Breast epithelium (tissue), 4 donors: ENCODE measurements at regions not wholly inside any gene's neighbourhood (a gene's known extent, or its start where the extent isn't known, plus 50 kb on each side); places are given as distances from the start of the nearest gene placed in this dataset.
A peak's percentile ranks its signal among the peaks of the same experiment; 100 is the strongest.

Source experiments
- DNase-seq, 2 donors: peaks; one replicate each; pipeline ENCODE4 v3.0.0-alpha.2; 2019; ENCODE audit warnings: low spot score in 2 of 2
- H3K27ac ChIP-seq, 2 donors: fragments of 200-600 bp; sonication (generic) in 1 of 2; one replicate each; pipeline ENCODE4 v1.5.1; 2016 to 2019; ENCODE audit warnings: mild to moderate bottlenecking in 1 of 2
- H3K27me3 ChIP-seq, 2 donors: fragments of 200-600 bp; sonication (generic) in 1 of 2; one replicate each; pipeline versions ENCODE4 v1.5.1 to v1.6.0; 2017 to 2019; ENCODE audit warnings: control low read depth in 1 of 2, mild to moderate bottlenecking in 1 of 2
- H3K36me3 ChIP-seq: fragments of 200-600 bp; one replicate; pipeline ENCODE4 v1.5.1; 2019
- H3K4me1 ChIP-seq, 2 donors: fragments of 200-600 bp; sonication (generic); one replicate each; pipeline ENCODE4 v1.5.1; 2016 to 2019; ENCODE audit warnings: control low read depth in 1 of 2
- H3K4me3 ChIP-seq, 3 donors: fragments of 200-600 bp; sonication (generic); 1 replicate in 2 of 3; 2 replicates in 1 of 3; pipeline ENCODE4 v1.5.1; 2016 to 2019; ENCODE audit warnings: mild to moderate bottlenecking in 3 of 3, moderate library complexity in 2 of 3
- H3K9me3 ChIP-seq, 2 donors: fragments of 200-600 bp; sonication (generic) in 1 of 2; one replicate each; pipeline ENCODE4 v1.5.1; 2016 to 2019; ENCODE audit warnings: control low read depth in 1 of 2
- CTCF ChIP-seq, 3 donors: fragments of 450-650 bp; IDR thresholded peaks; one replicate each; pipeline ENCODE4 v1.5.1; 2016 to 2017; ENCODE audit warnings: antibody characterized with exemption in 3 of 3, mild to moderate bottlenecking in 3 of 3, moderate library complexity in 3 of 3
- POLR2A ChIP-seq: fragments of 450-650 bp; IDR thresholded peaks from one replicate; pipeline ENCODE4 v1.6.1; 2016; ENCODE audit warnings: antibody characterized with exemption, mild to moderate bottlenecking, moderate library complexity
- POLR2AphosphoS5 ChIP-seq, 3 donors: sonication (generic); formaldehyde crosslinking; IDR thresholded peaks; one replicate each; pipeline ENCODE4 v1.6.1; 2017; ENCODE audit warnings: antibody characterized with exemption in 3 of 3
- intact Hi-C: fragments of 100-400 bp; cut with DNase I; formaldehyde crosslinking; loops from one replicate; pipeline ENCODE4 v1.15.1; 2023; ENCODE audit warnings: low total_unique reads

GRCh38 chr5:158082696-158083287, 223.8 kb upstream of the CLINT1 start:
- Histone ChIP-seq H3K27me3 (no peaks in the 10 kb centered on the region), H3K36me3 (no peaks in the 10 kb centered on the region), H3K4me3 (no peak overlapping the region), H3K27ac (no peak overlapping the region), H3K4me1 (no peaks in the 10 kb centered on the region), H3K9me3 (no peaks in the 10 kb centered on the region)
- TF ChIP-seq POLR2AphosphoS5 (IDR thresholded peaks at IDR 0.05) (no peak), CTCF (IDR thresholded peaks at IDR 0.05) (no peak), POLR2A (no peak)
- intact Hi-C loops, result no loop called here
- DNase-seq, result no peak

DNA sequence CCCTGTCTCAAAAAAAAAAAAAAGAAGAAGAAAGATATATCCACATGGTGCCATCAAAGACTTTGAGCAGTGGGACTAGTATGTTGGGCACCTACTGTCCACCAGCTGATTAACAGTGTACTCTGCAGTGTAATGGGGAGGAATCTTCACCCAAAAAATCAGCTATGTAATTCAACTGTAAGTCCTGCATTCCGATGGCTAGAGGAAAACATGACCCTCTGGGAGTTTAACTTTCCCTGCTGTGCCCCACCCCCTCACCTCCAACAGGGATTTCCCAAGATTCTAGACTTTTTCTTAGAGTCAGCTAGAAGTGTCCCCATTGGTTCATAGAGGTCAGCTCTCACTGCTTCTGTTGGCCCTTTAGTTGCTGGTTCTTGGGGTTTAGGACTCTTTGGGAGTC, 221.2 kb upstream of the CLINT1 start:
- H3K27ac ChIP-seq, result no peak overlapping the region
- intact Hi-C loops, result no loop called here
- H3K27me3 ChIP-seq, result no peaks in the 10 kb centered on the region
- H3K4me1 ChIP-seq, result no peaks in the 10 kb centered on the region
- no peak for DNase-seq
- no peaks in the 10 kb centered on the region for H3K9me3 ChIP-seq
- no peaks in the 10 kb centered on the region for H3K36me3 ChIP-seq
- no peak for TF ChIP-seq CTCF (IDR thresholded peaks at IDR 0.05)
- no peak overlapping the region for H3K4me3 ChIP-seq

DNA sequence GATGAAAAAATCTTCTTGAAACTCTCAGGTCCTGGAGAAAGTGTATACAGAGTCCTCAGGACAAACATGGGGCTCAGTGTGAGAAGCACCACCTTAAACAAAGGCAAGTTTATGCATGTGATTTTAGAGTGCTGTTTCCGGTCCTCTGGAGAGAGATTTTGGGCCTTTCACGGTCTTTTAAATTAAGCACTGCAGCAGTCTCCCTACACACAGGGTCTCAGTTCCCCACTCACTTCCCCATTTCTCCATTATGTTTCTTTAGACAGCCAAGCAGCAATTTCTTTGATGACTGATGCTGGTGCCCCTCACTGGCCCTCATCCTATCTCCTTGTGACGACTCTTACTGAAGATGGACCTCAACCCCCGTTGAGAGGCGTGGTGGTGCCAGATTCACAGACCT, 220.2 kb upstream of the CLINT1 start:
- H3K27ac ChIP-seq, result no peak overlapping the region
- no peaks in the 10 kb centered on the region for H3K27me3 ChIP-seq
- no peaks in the 10 kb centered on the region for H3K9me3 ChIP-seq
- H3K4me3 ChIP-seq, result no peak overlapping the region
- DNase-seq, result no peak
- H3K4me1 ChIP-seq, result no peaks in the 10 kb centered on the region
- intact Hi-C loops, result no loop called here
- no peaks in the 10 kb centered on the region for H3K36me3 ChIP-seq
- TF ChIP-seq POLR2AphosphoS5 (IDR thresholded peaks at IDR 0.05) (no peak), CTCF (IDR thresholded peaks at IDR 0.05) (no peak), POLR2A (no peak)

- H3K9me3 ChIP-seq, result no peaks in the 10 kb centered on the region
- peak overlapping the region in 1 of 3 donors; percentile 37 for H3K4me3 ChIP-seq
- peak overlapping the region in 1 of 2 donors; percentile 63 for H3K27ac ChIP-seq
- DNase-seq, result peak; percentile 28 to 53
- no peaks in the 10 kb centered on the region for H3K27me3 ChIP-seq
- H3K36me3 ChIP-seq, result no peaks in the 10 kb centered on the region
- intact Hi-C loops, result no loop called here
- peak; percentile 27 to 70 (median 63) for TF ChIP-seq CTCF (IDR thresholded peaks at IDR 0.05)
- no peak for TF ChIP-seq POLR2A
- peak in 1 of 3 donors; percentile 60 for TF ChIP-seq POLR2AphosphoS5 (IDR thresholded peaks at IDR 0.05)
- no peaks in the 10 kb centered on the region for H3K4me1 ChIP-seq
Observed at GRCh38 chr5:158074992-158075769, 216.2 kb upstream of the CLINT1 start.

GRCh38 chr5:158074597-158074991, 215.6 kb upstream of the CLINT1 start:
- Histone ChIP-seq H3K4me3 (no peak overlapping the region), H3K36me3 (no peaks in the 10 kb centered on the region), H3K27ac (no peak overlapping the region), H3K4me1 (no peaks in the 10 kb centered on the region), H3K27me3 (no peaks in the 10 kb centered on the region), H3K9me3 (no peaks in the 10 kb centered on the region)
- DNase-seq, result no peak
- no peak for TF ChIP-seq POLR2AphosphoS5 (IDR thresholded peaks at IDR 0.05)
- no peak for TF ChIP-seq CTCF (IDR thresholded peaks at IDR 0.05)
- no peak for TF ChIP-seq POLR2A
- intact Hi-C loops, result no loop called here
